ENCODE measurements at regions not wholly inside any gene's neighbourhood (a gene's known extent, or its start where the extent isn't known, plus 50 kb on each side); places are given as distances from the start of the nearest gene placed in this dataset.

GRCh38 chr2:3044587-3045317 lies 332.9 kb downstream of the EIPR1 start:
- TF ChIP-seq, protein P1, sequence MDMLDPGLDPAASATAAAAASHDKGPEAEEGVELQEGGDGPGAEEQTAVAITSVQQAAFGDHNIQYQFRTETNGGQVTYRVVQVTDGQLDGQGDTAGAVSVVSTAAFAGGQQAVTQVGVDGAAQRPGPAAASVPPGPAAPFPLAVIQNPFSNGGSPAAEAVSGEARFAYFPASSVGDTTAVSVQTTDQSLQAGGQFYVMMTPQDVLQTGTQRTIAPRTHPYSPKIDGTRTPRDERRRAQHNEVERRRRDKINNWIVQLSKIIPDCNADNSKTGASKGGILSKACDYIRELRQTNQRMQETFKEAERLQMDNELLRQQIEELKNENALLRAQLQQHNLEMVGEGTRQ (IDR thresholded peaks at IDR 0.05; ENCODE audit: low read length): no peak
- no peak for TF ChIP-seq POLR2AphosphoS5 (IDR thresholded peaks at IDR 0.05; ENCODE audit: low read depth, low read length)
- no peak for TF ChIP-seq CHD2 (IDR thresholded peaks at IDR 0.05; ENCODE audit: low read length)

Data from H1 (cell line).